ENCODE measurements at regions not wholly inside any gene's neighbourhood (a gene's known extent, or its start where the extent isn't known, plus 50 kb on each side); places are given as distances from the start of the nearest gene placed in this dataset.

DNA sequence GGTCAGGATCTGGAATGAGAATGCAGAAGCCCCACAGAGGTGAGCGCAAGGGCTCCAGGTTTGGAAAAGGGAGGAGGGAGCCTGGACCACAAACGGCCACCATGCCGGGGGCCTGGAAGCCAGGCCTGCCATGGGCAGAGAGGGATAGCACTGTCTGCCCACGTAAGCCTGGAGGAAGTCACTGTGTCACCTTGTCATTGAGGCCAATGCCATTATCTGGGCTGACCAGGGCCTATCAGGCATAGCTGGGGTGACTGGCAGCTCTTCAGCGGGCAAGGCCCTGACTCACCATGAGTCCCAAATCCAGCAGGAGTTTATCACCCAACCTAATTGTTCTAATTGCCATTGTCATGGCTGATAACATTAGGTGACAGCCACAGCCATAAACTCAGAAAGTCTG lies 84.6 kb downstream of the MATN1 start:
- DNase-seq (ENCODE audit: low read depth in 3 of 3, low spot score in 2 of 3) = no peak

DNA sequence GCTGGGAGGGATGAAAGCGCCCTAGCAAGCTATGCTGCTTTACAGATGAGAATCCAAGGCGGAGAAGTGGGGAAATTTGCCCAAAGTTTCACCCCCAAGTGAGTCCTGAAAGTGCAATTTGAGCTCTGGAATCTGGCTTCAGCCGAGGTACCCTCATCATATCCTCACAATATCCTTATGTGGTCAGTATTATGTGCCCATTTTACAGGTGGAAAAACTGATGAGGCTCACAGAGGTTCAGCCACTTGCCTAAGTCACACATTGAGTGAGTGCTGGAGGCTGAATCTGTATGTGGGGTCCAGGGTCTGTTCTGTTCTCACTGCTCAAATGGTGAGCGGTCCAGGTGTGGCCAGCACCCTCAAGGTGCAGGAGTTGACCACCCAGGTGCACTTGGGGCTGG lies 85.3 kb downstream of the MATN1 start:
- DNase-seq (ENCODE audit: low read depth in 3 of 3, low spot score in 2 of 3) = no peak

DNA sequence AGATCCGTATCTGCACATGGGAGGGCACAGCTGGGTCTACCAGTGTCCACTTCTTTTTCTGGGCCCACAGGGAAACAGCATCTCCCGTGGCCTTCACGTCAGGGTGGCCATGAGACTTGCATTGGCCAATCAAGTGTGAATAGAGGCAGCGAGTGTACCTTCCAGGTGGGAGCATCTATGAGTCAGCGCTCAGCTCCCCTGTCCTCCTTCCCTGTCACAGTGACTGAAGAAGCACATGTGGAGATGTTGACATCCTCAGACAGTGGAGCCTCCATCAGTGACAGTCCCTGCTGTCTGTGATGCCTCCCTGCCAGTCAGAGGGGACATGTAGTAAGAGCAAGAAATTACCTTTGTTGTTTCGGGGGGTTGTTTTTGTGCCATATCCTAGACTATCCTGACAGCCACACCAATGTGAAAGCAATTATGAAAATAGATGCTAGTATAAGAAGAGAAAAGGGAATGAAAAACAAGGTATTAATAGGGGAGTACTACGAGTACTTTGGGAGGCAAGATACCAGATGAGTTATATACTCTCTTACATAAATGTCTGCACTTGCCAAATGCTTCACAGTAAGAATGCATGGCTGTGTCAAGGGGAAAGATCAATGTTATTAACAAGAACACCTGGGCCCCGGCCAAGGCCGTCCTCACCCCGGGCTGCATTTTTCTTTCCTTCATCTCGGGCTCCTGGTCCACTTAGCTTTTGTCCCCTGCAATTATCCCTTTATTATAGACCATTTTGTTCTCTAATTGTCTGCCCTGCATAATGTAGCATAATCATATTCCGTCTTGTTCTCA lies 86.0 kb downstream of the MATN1 start:
- no peak for DNase-seq (ENCODE audit: low read depth in 3 of 3, low spot score in 2 of 3)

DNA sequence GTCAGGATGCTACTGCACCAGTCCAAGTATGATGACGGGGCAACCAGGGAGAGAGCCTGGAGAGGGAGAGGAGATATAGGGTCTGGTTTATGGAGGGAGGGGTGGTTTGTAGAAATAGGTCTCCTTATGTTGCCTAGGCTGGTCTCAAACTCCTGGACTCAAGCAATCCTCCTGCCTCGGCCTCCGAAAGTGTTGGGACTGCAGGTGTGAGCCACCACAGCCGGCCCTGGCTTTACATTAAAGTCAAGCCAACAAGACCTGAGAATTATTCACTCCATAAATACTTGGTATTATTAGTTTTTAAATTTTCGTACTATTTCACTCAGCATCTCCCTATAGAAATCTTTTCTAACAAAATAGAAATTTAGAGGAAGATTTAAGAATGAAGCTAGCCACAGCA lies 86.8 kb downstream of the MATN1 start:
- DNase-seq (ENCODE audit: low read depth in 3 of 3, low spot score in 2 of 3) = no peak

DNA sequence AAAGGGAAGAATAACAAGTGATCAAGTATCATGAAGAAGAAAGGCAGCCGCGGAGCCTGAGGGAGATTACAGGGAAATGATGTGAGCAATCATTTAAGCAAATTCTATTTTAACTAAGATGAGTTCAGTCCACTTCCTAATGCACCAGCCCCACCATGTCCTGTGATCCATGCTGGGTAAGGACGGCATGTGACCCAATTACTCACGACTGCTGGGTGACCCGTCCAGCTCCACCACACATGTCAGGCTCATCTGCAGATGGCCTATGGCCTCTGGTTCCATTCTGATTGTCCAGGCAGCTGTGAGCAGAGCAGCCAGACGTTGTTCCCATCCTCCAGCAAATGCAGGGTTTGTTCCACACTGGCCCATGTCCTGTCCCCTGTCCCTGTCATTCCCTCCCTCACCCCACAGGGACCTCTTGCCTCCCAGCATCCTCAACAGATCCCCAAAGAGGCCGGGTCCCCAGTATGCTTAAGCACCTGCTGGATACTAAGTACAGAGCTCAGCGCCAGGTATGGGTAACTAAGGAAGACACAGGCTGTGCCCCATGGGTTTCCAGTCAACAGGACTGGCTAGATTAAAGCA lies 87.9 kb downstream of the MATN1 start:
- no peak for DNase-seq (ENCODE audit: low read depth in 3 of 3, low spot score in 2 of 3)

DNA sequence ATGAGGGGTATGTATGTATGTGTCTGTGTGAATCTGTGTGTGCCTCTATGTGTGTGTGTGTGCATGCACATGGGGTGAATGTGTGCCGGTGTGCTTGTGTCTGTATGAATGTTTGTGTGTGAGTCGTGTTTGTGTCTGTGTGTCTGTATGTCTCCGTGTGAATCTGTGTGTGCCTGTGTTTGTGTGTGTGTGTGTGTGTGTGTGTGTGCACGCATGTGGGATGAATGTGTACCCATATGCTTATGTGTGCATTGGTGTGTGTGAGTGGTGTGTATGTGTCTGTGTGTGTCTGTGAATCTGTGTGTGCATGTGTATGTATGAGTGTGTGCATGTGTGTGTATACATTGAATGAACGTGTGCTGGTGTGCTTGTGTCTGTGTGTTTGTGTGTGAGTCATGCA lies 88.9 kb downstream of the MATN1 start:
- no peak for DNase-seq (ENCODE audit: low read depth in 3 of 3, low spot score in 2 of 3)

DNA sequence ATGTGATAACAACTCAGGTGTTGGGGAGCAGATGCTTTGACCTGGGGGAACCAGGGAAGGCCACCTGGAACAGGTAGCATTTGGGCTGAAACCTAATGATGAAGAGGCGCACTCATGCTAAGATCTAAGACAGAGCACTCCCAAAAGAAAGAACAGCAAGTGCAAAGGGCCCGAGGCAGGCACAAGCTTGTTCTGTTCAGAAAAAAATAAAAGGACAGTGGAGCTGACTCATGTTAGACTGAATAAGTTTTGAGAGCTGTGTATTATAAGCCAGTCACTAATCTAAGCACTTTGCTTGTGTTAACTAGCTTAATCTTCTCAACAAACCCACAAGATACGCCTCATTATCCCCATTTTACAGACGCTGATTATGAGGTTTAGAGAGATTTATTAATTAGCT lies 90.1 kb downstream of the MATN1 start:
- DNase-seq (ENCODE audit: low read depth in 3 of 3, low spot score in 2 of 3) = no peak

DNA sequence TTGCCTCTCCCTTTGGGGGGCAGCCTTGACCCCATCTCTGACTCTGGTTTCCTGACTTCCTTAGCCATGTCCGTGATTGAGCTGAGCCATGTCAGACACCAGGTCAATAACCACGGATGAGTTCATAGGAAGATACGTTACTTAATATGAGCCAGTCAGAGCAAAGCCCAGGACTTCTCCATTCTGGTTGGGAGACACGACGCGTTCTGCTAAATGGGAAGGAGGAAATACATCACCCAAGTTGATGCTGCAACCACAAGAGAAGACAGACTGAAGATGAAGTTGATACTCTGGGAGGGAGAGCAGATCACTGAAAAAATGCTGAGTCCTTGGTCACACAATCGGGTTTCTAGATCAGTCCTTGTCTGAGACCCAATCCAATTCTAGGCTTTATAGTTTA lies 90.9 kb downstream of the MATN1 start:
- no peak for DNase-seq (ENCODE audit: low read depth in 3 of 3, low spot score in 2 of 3)

DNA sequence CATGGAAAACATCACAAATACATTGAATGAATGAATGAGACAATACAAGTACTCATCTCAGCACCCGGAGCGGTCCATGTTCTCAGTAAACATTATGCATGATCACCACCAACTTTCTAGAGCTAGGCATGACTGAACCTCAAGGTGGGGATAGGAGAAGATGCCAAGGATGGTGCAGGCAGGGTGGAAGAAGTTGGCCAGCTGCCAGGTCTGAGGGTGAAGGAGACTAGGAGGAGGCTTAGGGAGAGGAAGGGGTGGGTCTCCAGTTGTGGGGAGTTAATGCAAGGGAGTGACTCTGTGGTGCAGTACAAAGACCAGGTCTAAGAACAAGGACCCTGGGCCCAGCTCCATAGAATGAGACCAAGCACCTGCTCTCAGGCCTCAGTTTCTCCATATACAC lies 91.7 kb downstream of the MATN1 start:
- no peak for DNase-seq (ENCODE audit: low read depth in 3 of 3, low spot score in 2 of 3)

DNA sequence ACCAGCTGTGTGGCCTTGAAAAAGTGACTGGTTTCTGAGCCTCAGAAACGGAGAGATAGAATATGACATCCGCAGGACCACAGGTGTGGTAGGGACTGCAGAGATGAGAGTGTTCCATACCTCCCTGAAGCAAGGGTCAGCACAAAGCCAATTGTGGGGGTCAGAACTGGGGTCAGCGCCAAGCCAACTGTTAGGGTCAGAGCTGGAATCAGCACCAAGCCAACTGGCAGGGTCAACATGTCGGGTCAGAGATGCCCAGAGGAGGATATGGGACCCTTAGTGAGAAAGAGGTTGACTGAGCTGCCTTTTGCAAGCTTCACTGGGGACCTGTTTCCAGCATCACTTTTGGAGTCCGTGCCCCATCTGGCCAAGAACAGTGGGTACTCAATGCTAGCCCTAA lies 93.9 kb downstream of the MATN1 start:
- DNase-seq (ENCODE audit: low read depth in 3 of 3, low spot score in 2 of 3) = no peak

DNA sequence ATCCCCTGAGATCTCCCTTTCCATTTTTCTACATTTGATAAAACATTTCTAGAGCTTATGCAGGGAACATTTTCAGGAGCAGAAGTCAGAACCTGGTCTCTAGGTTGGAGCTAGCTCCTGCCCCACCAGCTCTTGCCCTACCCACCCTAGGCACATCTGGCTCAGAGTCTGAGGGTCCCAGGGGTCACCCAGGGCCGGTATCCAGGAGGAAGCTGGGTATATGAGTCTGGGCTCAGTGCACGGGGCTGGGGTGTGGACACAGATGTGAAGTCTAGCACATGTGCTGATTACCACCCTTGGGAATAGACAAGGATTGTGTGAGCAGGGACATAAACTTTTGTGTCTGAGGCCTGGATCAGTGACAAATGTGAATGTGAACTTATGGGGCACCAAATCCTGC lies 95.4 kb downstream of the MATN1 start:
- DNase-seq (ENCODE audit: low read depth in 3 of 3, low spot score in 2 of 3) = no peak

DNA sequence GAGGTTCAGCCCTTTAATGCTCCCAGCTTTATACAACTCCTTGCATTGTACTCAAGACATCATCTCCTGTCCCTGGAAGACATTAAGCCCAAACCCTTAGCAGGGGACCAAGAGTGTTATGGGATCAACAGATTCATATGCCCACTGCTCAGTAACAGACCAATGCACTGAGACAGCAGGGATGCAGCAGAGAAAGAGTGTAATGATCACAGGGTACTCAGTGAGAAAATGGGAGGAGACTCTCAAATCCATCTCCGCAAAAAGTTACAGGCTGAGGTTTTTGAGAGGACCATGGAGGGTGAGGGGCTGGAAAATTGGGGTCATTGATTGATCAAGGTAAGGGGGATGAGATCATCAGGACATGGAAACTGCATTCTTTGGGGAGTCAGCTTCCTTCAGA lies 96.2 kb downstream of the MATN1 start:
- DNase-seq (ENCODE audit: low read depth in 3 of 3, low spot score in 2 of 3) = no peak

DNA sequence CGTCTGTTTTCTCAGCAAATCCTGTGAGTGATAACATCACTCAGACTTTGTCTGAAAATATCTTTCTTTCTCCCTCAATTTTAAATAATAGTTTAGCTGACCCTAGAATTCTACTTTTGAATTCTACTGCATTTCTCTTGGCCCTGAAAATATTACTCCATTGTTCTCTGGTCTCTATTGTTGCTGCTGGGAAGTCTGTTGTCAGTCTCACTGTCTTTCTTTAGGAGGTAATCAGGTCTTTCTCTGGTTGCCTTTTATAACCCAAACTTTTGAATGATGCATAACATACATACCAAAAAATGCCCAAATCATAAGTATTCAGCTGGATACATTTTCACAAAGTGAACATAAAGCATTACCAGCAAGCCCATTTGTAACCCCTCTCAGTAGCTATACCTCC lies 100.0 kb downstream of the MATN1 start:
- DNase-seq (ENCODE audit: low read depth in 3 of 3, low spot score in 2 of 3) = no peak

DNA sequence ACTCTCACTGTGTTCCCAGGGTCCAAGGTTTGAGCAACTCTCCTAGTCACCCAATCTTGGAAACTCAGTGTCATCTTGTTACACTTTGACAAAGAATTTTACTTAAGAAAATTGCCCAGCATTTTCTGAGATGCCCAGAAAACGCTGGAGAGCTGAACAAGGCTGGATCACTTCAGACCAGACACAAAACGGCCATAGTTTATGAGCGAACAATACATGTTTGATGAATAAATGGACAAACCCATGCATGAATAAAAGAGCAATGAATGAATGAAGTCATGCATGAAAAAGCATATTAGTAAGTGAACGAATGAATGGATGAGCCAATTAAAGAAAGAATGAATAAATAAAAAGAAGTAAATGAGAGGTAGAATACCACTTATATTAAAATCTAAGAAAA lies 103.8 kb downstream of the MATN1 start:
- no peak for DNase-seq (ENCODE audit: low read depth in 3 of 3, low spot score in 2 of 3)

DNA sequence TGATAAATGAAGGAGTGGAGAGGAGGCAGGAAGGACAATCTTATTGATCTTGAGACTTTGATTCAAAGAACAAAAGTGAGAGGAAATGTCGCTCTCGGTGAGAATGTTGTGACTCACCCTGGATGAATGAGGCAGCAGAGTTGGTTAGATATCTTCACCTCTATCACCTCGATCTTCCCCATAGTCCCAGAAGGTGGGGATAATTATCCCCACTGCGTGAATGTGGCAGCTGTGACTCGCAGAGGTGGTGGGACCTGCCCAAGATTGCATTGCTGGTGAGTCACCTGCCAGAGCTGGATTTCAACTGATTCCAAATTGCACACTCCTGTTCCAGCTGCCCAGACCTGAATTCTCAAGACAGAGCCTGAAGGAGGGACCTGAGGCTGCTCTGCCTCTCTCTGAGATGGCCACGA lies 105.0 kb downstream of the MATN1 start:
- DNase-seq (ENCODE audit: low read depth in 3 of 3, low spot score in 2 of 3) = no peak

DNA sequence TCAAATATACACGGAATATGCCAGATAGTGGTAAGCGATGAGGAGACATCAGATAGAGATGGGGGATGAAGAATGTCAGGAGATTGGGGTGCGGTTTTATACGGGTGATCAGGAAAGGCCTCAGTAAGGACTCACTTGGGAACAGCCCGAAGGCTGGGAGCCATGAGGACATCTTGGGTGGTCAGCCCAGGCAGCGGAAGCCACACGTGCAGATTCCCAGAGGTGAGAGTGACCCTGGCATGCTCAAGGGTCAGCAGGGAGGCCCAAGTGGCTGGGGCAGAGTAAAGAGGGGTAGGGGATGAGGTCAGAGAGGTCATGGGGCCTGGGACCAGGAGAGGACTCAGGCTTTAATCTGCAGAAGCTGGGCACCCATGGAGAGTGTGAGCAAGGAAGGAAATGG lies 106.6 kb downstream of the MATN1 start:
- no peak for DNase-seq (ENCODE audit: low read depth in 3 of 3, low spot score in 2 of 3)

DNA sequence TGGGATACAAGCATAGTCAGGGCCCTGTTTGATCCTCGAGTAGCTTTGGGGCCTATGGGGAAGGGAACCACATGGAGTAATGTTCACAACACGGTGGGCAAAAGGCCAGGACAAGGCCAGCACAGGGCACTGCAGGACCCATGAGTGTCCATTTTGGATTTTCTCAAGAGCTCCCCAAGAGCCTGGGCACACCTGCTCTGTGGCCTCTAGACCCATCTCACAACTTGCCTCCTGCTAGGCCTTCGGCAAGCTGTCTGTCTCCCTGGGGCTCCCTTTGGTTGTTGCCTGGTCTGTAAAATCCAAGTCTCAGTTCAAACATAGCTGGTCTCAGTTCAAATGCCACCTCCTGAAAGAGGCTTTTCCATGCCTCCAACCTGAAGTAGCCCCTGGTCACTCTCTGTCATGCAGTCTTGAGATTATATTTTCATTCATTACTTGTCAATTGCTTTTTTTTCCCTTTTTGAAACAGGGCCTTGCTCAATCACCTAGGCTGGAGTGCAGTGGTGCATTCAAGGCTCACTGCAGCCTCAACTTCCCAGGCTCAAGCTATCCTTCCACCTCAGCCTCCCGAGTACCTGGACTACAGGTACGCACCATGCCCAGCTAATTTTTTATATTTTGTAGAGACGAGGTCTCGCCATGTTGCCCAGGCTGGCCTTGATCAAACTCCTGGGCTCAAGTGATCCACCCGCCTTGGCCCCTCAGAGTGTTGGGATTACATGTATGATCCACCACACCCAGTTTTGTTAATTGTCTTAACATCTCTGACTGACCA lies 107.4 kb downstream of the MATN1 start:
- DNase-seq (ENCODE audit: low read depth in 3 of 3, low spot score in 2 of 3) = no peak

DNA sequence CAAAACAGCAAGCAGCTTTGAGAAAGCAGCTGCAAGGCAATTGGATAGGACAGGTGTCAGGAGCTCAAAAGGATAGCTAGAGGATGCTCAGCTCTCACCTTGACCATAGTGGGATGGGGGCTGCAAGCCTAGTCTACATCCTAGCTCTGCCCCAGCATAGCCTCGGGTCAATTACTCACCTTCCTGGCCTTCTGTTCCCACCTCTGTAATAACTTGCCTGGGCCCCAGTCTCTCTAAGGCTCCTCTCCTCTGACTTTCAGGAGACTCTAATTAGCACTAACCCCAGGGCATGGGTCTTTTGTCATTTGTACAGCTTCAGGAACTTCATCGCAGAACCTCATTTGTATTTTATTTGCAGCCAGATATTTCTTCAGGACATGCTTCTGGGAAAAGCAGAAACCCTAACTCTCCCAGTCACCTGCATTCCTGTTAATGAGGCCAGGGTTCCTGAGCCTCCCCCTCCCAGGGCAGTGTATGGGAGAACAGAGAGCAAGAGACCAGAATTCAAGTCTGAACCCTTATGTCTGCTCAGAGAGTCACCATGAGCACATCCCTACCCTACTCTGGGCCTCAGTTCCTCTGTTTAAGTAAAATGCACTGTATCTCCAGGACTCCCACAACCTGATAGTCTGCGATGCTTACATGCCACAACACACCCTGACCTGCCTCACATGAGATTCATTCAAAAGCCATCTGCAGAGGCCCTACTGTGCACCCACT lies 108.1 kb downstream of the MATN1 start:
- no peak for DNase-seq (ENCODE audit: low read depth in 3 of 3, low spot score in 2 of 3)

DNA sequence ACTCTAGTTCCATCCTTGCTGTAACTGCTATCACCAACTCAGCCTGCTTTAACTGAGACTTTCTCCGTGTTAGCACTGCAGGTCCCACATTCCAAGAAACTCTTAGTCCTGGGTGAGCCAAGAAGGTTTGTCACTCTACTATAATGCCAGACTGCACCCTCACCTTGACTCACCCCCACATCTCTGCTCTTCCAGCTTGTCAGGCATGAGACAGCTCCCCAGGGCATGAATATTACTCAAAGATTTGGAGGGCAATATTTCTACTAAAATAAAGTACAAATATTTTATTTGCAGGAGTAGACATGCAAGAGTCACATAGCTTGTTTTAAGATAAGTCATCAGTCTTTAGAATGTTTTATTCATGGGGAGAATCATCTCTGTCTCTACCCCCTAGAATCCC lies 110.2 kb downstream of the MATN1 start:
- DNase-seq (ENCODE audit: low read depth in 3 of 3, low spot score in 2 of 3) = no peak

DNA sequence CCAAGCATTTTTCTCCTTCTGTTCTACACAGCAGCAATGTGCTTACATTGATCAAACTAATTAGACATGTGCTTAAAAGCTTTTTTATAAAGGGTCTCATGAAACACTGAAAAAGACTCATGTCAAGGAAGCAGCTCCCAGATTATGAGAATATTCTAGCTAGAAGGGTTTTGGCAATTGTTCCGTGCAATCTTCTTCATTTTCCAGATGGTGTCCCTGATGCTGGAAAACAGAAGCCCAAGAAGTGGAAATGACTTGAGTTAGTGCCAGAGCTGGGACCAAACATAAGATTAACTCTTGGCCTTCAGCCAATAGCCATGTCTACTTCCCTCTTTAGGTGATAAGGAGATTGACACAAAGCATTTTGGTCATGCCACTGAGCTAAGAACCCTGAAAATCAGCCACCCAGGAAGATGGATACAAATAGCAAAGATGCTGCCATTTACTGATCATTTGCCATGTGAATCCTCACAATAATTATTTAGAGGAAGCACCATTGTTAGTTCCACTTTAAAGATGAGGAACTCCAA lies 110.8 kb downstream of the MATN1 start:
- DNase-seq (ENCODE audit: low read depth in 3 of 3, low spot score in 2 of 3) = no peak

DNA sequence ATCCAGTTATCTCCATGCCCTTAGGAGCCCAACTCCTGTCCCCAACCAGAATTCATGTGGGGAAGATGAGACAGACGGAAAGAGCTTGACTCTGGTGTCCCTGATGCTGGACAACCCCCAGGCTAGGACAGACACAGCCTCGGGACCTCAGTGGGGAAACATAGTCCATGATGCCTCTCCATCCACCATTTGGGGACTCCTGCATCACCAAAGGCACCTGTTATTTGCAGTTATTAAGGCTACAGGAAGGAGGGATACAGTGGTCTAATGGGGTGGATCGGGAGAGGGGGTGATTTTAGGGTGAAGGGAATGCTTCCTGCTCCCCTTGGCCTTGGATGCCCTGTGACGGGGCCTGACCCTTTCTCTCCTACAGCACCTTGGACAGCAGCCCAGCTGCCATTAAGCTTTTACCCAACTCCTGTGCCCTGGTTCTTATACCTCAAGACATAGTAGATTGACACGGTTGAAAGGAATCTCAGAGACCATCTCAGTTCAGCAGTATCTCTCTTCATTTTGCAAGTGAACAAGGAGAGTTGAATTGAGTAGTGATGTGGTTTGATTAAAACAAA lies 111.6 kb downstream of the MATN1 start:
- no peak for DNase-seq (ENCODE audit: low read depth in 3 of 3, low spot score in 2 of 3)
